ENCODE measurements at regions not wholly inside any gene's neighbourhood (a gene's known extent, or its start where the extent isn't known, plus 50 kb on each side); places are given as distances from the start of the nearest gene placed in this dataset.

DNA sequence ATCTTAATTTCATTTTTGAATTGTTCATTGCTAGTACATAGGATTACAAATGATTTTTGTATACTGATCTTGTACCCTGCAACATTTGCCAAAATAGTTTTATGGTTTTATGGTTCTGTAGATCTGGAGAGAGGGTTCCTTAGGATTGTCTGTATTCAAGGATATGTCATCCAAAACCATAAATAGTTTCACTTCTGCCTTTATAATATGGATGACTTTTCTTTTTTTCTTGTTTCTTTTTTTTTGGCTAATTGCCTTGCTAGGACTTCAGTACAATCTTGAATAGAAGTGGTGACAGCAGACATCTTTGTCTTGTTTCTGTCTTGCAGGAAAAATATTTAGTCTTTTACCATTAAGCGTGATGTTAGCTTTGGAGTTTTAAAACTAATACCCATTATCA lies 383.9 kb upstream of the HS6ST1 start:
- Histone ChIP-seq H3K4me3 (ENCODE audit: insufficient read depth, low read depth, low read length) (no peak overlapping the region), H3K36me3 (ENCODE audit: control insufficient read depth, insufficient read depth, low read length) (no peaks in the 10 kb centered on the region), H3K4me1 (ENCODE audit: control insufficient read depth, insufficient read depth, low read length) (no peaks in the 10 kb centered on the region), H3K27ac (ENCODE audit: insufficient read depth, low read depth, low read length, poor library complexity, severe bottlenecking) (no peak overlapping the region), H3K27me3 (ENCODE audit: control insufficient read depth, insufficient read depth, low read length, poor library complexity, severe bottlenecking) (no peaks in the 10 kb centered on the region), H3K9me3 (ENCODE audit: control insufficient read depth, low read length) (no peaks in the 10 kb centered on the region)
- 91% methylated on average over 1 of the region's 1 CpG; no CpG with 5 or more reads in 1 of the 2 experiments for WGBS, 2 experiments

GRCh38 chr2:128708106-128708816 lies 389.6 kb upstream of the HS6ST1 start:
- H3K9me3 ChIP-seq (ENCODE audit: control insufficient read depth, low read length), result peaks cover 5% of the 10 kb centered on the region
- no peak overlapping the region for H3K27ac ChIP-seq (ENCODE audit: insufficient read depth, low read depth, low read length, poor library complexity, severe bottlenecking)
- peaks cover 4% of the 10 kb centered on the region for H3K36me3 ChIP-seq (ENCODE audit: control insufficient read depth, insufficient read depth, low read length)
- no peaks in the 10 kb centered on the region for H3K4me1 ChIP-seq (ENCODE audit: control insufficient read depth, insufficient read depth, low read length)
- H3K4me3 ChIP-seq (ENCODE audit: insufficient read depth, low read depth, low read length), result no peak overlapping the region
- H3K27me3 ChIP-seq (ENCODE audit: control insufficient read depth, insufficient read depth, low read length, poor library complexity, severe bottlenecking), result no peaks in the 10 kb centered on the region

DNA sequence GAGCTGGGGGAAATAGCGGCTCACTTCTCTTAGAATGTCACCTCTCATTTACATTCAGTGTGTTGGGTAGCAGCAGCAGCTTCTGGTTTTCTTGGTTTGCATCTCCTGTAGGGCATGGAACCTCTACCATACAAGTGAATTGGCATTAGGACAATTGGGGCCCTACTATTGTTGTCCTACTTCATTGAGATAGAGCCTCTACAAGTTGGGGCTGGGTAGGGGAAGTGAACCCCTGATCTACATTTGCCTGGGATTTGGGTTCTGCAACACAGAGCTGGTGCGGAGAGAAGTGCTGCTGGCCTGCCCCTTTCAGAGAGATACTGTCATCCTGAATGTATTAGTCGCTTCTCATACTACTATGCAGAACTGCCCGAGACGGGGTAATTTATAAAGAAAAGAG lies 391.6 kb upstream of the HS6ST1 start:
- Histone ChIP-seq H3K9me3 (ENCODE audit: control insufficient read depth, low read length) (peaks cover 5% of the 10 kb centered on the region), H3K27ac (ENCODE audit: insufficient read depth, low read depth, low read length, poor library complexity, severe bottlenecking) (no peak overlapping the region), H3K27me3 (ENCODE audit: control insufficient read depth, insufficient read depth, low read length, poor library complexity, severe bottlenecking) (no peaks in the 10 kb centered on the region), H3K4me1 (ENCODE audit: control insufficient read depth, insufficient read depth, low read length) (no peaks in the 10 kb centered on the region), H3K36me3 (ENCODE audit: control insufficient read depth, insufficient read depth, low read length) (peaks cover 4% of the 10 kb centered on the region), H3K4me3 (ENCODE audit: insufficient read depth, low read depth, low read length) (no peak overlapping the region)
- WGBS, 2 experiments, result 90 to 93% methylated on average over 5 of the region's 5 CpGs

DNA sequence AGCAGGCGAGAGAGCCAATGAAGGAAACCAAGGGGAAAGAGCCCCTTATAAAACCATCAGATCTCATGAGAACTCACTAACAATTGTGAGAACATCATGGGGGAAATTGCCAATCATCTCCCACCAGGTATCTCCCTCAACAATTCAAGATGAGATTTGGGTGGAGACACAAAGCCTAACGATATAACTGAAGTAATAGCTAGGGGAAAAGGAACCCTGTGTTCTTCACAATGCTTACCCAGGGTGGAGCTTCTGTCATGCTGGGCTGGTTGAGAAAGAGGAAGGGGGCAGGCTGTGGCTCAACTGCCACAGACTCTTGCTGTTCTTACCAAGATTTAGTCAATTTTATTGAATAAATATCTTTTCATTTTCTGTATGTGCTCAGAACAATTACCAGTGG lies 392.1 kb upstream of the HS6ST1 start:
- WGBS, 2 experiments, result 60 to 69% methylated on average over 2 of the region's 2 CpGs
- H3K4me1 ChIP-seq (ENCODE audit: control insufficient read depth, insufficient read depth, low read length), result no peaks in the 10 kb centered on the region
- no peak overlapping the region for H3K4me3 ChIP-seq (ENCODE audit: insufficient read depth, low read depth, low read length)

GRCh38 chr2:128714285-128714684 lies 395.6 kb upstream of the HS6ST1 start:
- Histone ChIP-seq H3K4me1 (ENCODE audit: control insufficient read depth, insufficient read depth, low read length) (no peaks in the 10 kb centered on the region), H3K27me3 (ENCODE audit: control insufficient read depth, insufficient read depth, low read length, poor library complexity, severe bottlenecking) (no peaks in the 10 kb centered on the region), H3K36me3 (ENCODE audit: control insufficient read depth, insufficient read depth, low read length) (no peaks in the 10 kb centered on the region), H3K4me3 (ENCODE audit: insufficient read depth, low read depth, low read length) (no peak overlapping the region), H3K27ac (ENCODE audit: insufficient read depth, low read depth, low read length, poor library complexity, severe bottlenecking) (no peak overlapping the region), H3K9me3 (ENCODE audit: control insufficient read depth, low read length) (no peaks in the 10 kb centered on the region)
- WGBS, 2 experiments, result 93 to 97% methylated on average over 4 of the region's 4 CpGs

More for the DNA sequence above, 392.1 kb upstream of the HS6ST1 start:
- Histone ChIP-seq H3K27ac (ENCODE audit: insufficient read depth, low read depth, low read length, poor library complexity, severe bottlenecking) (no peak overlapping the region), H3K9me3 (ENCODE audit: control insufficient read depth, low read length) (peaks cover 5% of the 10 kb centered on the region), H3K27me3 (ENCODE audit: control insufficient read depth, insufficient read depth, low read length, poor library complexity, severe bottlenecking) (no peaks in the 10 kb centered on the region), H3K36me3 (ENCODE audit: control insufficient read depth, insufficient read depth, low read length) (peaks cover 4% of the 10 kb centered on the region)

- Histone ChIP-seq H3K9me3 (ENCODE audit: control insufficient read depth, low read length) (no peaks in the 10 kb centered on the region), H3K4me1 (ENCODE audit: control insufficient read depth, insufficient read depth, low read length) (no peaks in the 10 kb centered on the region), H3K27me3 (ENCODE audit: control insufficient read depth, insufficient read depth, low read length, poor library complexity, severe bottlenecking) (no peaks in the 10 kb centered on the region), H3K27ac (ENCODE audit: insufficient read depth, low read depth, low read length, poor library complexity, severe bottlenecking) (no peak overlapping the region), H3K4me3 (ENCODE audit: insufficient read depth, low read depth, low read length) (no peak overlapping the region), H3K36me3 (ENCODE audit: control insufficient read depth, insufficient read depth, low read length) (no peaks in the 10 kb centered on the region)
- 93 to 96% methylated on average over 6 of the region's 6 CpGs for WGBS, 2 experiments
Observed at GRCh38 chr2:128714851-128715312, 396.2 kb upstream of the HS6ST1 start.

DNA sequence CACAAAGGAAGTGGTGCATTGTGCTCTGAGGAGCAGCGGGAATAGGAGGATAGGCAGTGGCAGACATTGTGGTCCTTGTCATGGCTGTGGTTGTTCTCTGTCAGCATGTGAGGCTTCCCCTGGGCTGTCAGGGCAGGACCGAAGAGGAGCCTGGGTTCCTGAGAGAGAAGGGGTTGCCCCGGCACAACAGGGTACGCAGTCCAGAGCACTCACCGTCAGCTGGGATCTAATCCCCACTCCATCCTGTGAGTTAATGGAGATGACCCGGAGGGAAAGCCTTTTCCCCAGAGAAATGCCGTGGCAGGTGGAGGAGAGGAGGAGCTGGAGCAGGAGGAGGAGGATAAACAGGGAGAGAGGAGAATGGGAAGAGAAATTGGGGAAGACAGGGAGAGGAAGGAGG lies 396.7 kb upstream of the HS6ST1 start:
- Histone ChIP-seq H3K36me3 (ENCODE audit: control insufficient read depth, insufficient read depth, low read length) (no peaks in the 10 kb centered on the region), H3K4me1 (ENCODE audit: control insufficient read depth, insufficient read depth, low read length) (no peaks in the 10 kb centered on the region), H3K9me3 (ENCODE audit: control insufficient read depth, low read length) (no peaks in the 10 kb centered on the region), H3K27ac (ENCODE audit: insufficient read depth, low read depth, low read length, poor library complexity, severe bottlenecking) (no peak overlapping the region), H3K27me3 (ENCODE audit: control insufficient read depth, insufficient read depth, low read length, poor library complexity, severe bottlenecking) (no peaks in the 10 kb centered on the region), H3K4me3 (ENCODE audit: insufficient read depth, low read depth, low read length) (no peak overlapping the region)
- 93 to 95% methylated on average over 7 of the region's 7 CpGs for WGBS, 2 experiments

DNA sequence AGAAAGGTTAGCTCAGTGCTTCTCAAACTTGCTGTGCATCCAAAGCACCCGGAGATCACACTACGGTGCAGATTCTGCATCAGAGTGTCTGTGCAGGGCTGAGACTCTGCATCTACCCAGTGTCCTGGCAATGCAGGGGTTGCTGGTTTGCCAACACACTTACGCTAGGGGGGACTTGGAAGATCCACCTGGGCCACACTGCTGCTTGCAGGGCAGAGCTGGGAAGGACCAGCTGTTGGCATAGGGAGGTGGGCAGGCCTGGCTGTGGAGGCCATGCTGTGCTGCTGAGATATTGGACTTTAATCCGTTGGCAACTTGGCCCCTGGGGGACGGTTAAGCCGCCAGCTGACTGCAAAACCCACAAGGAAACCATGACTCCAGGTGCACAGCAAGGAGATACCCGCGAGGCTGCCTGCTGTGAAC lies 397.6 kb upstream of the HS6ST1 start:
- WGBS, 2 experiments, result 89 to 92% methylated on average over 8 of the region's 8 CpGs
- no peaks in the 10 kb centered on the region for H3K9me3 ChIP-seq (ENCODE audit: control insufficient read depth, low read length)

DNA sequence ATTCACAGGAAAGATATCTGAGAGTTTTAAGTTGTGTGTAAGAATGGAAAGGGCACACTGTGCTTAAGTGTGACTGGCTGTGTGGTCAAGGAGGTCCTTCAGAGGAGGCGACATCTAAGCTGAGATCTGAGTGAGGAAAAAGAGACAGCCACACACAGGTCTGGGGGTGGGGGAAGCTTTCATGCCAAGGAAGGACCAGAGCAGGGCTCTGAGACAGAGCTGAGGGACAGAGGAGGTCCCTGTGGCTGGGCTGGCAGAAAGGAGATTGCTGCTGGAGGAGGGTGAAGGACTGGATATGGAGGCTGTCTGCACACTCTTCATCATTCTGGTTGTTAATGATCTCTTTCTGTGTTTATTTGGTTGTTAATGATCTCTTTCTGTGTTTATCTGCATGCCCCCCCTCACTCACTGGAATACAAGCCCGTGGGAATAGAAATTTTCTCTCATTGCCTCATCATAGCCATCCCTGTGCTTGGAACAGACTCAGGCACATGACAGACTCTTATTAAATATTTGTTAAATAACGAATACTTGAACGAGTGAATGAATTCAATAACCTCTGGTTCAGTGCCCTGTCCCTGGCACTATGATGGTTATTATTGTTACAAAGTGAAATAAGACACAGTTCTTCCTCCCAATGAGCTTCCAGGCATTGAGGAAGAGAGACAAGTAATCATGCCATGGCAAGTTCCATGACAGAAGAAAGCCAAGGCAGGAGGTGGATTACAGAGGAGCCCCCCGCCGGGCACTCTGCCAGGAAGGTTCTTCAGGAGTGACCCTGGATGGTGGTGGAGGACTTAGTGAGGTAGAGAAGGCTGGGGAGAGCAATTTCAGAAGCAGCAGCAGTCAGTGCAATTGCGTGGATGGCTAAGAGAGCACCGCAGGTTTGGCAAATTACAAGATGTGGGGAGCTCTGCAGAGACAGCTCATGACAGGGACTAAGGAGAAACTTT lies 399.4 kb upstream of the HS6ST1 start:
- Histone ChIP-seq H3K36me3 (ENCODE audit: control insufficient read depth, insufficient read depth, low read length) (no peaks in the 10 kb centered on the region), H3K9me3 (ENCODE audit: control insufficient read depth, low read length) (no peaks in the 10 kb centered on the region), H3K27ac (ENCODE audit: insufficient read depth, low read depth, low read length, poor library complexity, severe bottlenecking) (no peak overlapping the region), H3K4me3 (ENCODE audit: insufficient read depth, low read depth, low read length) (no peak overlapping the region), H3K4me1 (ENCODE audit: control insufficient read depth, insufficient read depth, low read length) (peaks cover 5% of the 10 kb centered on the region), H3K27me3 (ENCODE audit: control insufficient read depth, insufficient read depth, low read length, poor library complexity, severe bottlenecking) (no peaks in the 10 kb centered on the region)
- WGBS, 2 experiments, result 92% methylated on average over 7 to 8 of the region's 8 CpGs

More for the DNA sequence above, 397.6 kb upstream of the HS6ST1 start:
- H3K4me1 ChIP-seq (ENCODE audit: control insufficient read depth, insufficient read depth, low read length), result no peaks in the 10 kb centered on the region
- H3K27me3 ChIP-seq (ENCODE audit: control insufficient read depth, insufficient read depth, low read length, poor library complexity, severe bottlenecking), result no peaks in the 10 kb centered on the region
- no peak overlapping the region for H3K4me3 ChIP-seq (ENCODE audit: insufficient read depth, low read depth, low read length)
- no peaks in the 10 kb centered on the region for H3K36me3 ChIP-seq (ENCODE audit: control insufficient read depth, insufficient read depth, low read length)
- no peak overlapping the region for H3K27ac ChIP-seq (ENCODE audit: insufficient read depth, low read depth, low read length, poor library complexity, severe bottlenecking)
